Lung (tissue), 11 donors: ENCODE measurements at regions not wholly inside any gene's neighbourhood (a gene's known extent, or its start where the extent isn't known, plus 50 kb on each side); places are given as distances from the start of the nearest gene placed in this dataset.

ENCODE experiments used
- ATAC-seq: fragments of 200-7000 bp; cut with Tn5 transposase; one replicate; pipeline ENCODE4 v1.9.1; 2020; ENCODE audit warnings: moderate number of reproducible peaks; ENCODE audit not compliant: insufficient read depth, low FRiP score
- DNase-seq, 3 donors: peaks; one replicate each; pipeline ENCODE4 v3.0.0-alpha.2; 2013 to 2017
- H3K27ac ChIP-seq, 2 donors: one replicate each; pipeline ENCODE4 v1.5.1; 2013; ENCODE audit warnings: mild to moderate bottlenecking in 2 of 2, moderate library complexity in 2 of 2, control low read depth in 1 of 2, inconsistent platforms in 1 of 2, low read depth in 1 of 2, low read length in 1 of 2
- H3K27me3 ChIP-seq, 3 donors: one replicate each; pipeline ENCODE4 v1.5.1; 2013; ENCODE audit warnings: low read length in 2 of 3; ENCODE audit not compliant: control insufficient read depth in 3 of 3, insufficient read depth in 3 of 3
- H3K36me3 ChIP-seq, 4 donors: one replicate each; pipeline ENCODE4 v1.5.1; 2013; ENCODE audit warnings: low read length in 4 of 4, mild to moderate bottlenecking in 1 of 4, moderate library complexity in 1 of 4; ENCODE audit not compliant: control insufficient read depth in 4 of 4, insufficient read depth in 4 of 4
- H3K4me1 ChIP-seq, 5 donors: one replicate each; pipeline ENCODE4 v1.5.1; 2013; ENCODE audit warnings: low read length in 5 of 5, mild to moderate bottlenecking in 2 of 5, moderate library complexity in 1 of 5; ENCODE audit not compliant: control insufficient read depth in 5 of 5, insufficient read depth in 5 of 5
- H3K4me3 ChIP-seq: one replicate; pipeline ENCODE4 v1.5.1; 2013; ENCODE audit warnings: mild to moderate bottlenecking, control low read depth, moderate library complexity
- H3K9ac ChIP-seq, 2 donors: one replicate each; pipeline ENCODE4 v1.5.1; 2013; ENCODE audit warnings: low read length in 2 of 2, control low read depth in 1 of 2; ENCODE audit not compliant: insufficient read depth in 1 of 2
- H3K9me3 ChIP-seq, 4 donors: one replicate each; pipeline ENCODE4 v1.5.1; 2013; ENCODE audit warnings: low read length in 3 of 4, mild to moderate bottlenecking in 1 of 4, moderate library complexity in 1 of 4; ENCODE audit not compliant: control insufficient read depth in 4 of 4, insufficient read depth in 3 of 4
- WGBS, 2 donors: extraction: QIAGEN DNeasy Blood & Tissue Kit; methylation state at CpG; one replicate each; pipeline ENCODE4 v1.1.7; 2013; 5-methylcytosine and 5-hydroxymethylcytosine counted together
- TF ChIP-seq, protein P1 (sequence below): IDR thresholded peaks from 2 replicates; pipeline ENCODE4 v1.5.1; 2012; ENCODE audit warnings: mild to moderate bottlenecking; ENCODE audit errors: control extremely low read depth, extremely low read depth
- donor health status: control.
- donor health status: control.
- donor health status: Bipolar disorder and iron deficiency.
- donor health status: healthy.
- donor health status: DM: yes; HTN: yes; CAD: no.

DNA sequence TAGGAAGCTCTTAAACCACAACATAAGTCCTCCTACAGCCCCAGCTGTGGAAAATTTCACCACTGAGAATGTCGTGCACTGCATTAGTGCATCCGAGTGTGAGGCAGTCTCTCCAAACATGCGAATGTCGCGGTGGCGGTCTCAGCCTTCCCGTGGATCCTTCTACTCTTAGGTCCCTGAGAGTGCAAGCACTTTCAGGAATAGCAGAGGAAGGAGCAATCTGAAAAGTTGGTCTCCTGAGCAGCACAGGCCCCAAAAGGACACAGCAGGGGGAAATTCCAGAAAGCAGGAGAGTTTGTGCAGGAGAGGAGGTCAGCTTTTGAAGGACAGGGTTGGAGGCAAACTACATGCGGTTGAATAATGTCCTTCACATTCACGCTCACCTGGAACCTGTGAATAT, 440.5 kb upstream of the SMIM21 start:
- Histone ChIP-seq H3K36me3 (no peaks in the 10 kb centered on the region), H3K27me3 (peaks cover 0 to 6% (median 0%) of the 10 kb centered on the region in 3 donors), H3K4me3 (no peak overlapping the region), H3K9me3 (no peaks in the 10 kb centered on the region), H3K27ac (no peak overlapping the region), H3K4me1 (peaks cover 0 to 21% (median 0%) of the 10 kb centered on the region in 5 donors), H3K9ac (no peak overlapping the region)
- DNase-seq: no peak
- ATAC-seq: no peak
- 89 to 91% methylated on average over 9 of the region's 9 CpGs for WGBS, 2 donors
- TF ChIP-seq, protein P1, sequence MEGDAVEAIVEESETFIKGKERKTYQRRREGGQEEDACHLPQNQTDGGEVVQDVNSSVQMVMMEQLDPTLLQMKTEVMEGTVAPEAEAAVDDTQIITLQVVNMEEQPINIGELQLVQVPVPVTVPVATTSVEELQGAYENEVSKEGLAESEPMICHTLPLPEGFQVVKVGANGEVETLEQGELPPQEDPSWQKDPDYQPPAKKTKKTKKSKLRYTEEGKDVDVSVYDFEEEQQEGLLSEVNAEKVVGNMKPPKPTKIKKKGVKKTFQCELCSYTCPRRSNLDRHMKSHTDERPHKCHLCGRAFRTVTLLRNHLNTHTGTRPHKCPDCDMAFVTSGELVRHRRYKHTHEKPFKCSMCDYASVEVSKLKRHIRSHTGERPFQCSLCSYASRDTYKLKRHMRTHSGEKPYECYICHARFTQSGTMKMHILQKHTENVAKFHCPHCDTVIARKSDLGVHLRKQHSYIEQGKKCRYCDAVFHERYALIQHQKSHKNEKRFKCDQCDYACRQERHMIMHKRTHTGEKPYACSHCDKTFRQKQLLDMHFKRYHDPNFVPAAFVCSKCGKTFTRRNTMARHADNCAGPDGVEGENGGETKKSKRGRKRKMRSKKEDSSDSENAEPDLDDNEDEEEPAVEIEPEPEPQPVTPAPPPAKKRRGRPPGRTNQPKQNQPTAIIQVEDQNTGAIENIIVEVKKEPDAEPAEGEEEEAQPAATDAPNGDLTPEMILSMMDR: no peak

DNA sequence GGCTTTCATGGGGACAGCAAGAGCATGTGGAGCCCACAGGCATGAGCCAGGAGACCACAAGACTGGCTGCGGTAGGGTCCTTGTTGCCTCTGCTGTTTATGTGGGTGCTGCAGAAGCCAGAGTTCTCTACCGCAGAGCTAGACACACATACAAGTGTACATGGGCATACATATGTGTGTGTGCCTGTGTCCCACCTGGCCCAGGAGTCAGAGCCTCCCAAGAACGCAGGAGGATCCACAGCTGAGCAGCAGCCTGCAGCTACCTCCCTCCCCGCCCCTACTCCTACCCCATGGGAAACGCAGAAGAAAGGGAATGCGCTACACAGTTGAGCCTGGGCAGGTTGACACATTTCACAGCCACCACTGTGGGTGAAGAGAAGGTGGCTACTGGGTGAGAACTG, 438.1 kb upstream of the SMIM21 start:
- DNase-seq (no peak), ATAC-seq (no peak)
- Histone ChIP-seq H3K4me3 (no peak overlapping the region), H3K36me3 (no peaks in the 10 kb centered on the region), H3K4me1 (peaks cover 0 to 3% (median 0%) of the 10 kb centered on the region in 5 donors), H3K27me3 (peaks cover 0 to 6% (median 0%) of the 10 kb centered on the region in 3 donors), H3K9me3 (no peaks in the 10 kb centered on the region), H3K27ac (no peak overlapping the region), H3K9ac (no peak overlapping the region)
- WGBS, 2 donors: 86 to 95% methylated on average over 6 of the region's 6 CpGs
- TF ChIP-seq, protein P1: no peak

DNA sequence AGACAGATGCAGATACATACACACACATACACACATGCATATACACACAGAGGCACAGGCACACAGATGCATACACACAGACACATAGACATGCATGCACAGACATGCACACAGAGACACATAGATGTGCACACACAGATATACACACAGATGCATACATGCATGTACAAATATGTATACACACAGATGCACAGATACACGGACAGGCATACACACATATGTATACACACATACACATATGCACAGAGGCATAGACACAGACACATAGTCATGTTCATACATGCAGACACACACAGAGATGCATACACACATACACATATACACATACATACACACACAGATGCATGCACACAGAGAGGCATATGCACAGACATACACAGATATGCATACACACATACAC, 437.3 kb upstream of the SMIM21 start:
- H3K9me3 ChIP-seq: no peaks in the 10 kb centered on the region
- H3K27me3 ChIP-seq: peaks cover 0 to 6% (median 0%) of the 10 kb centered on the region in 3 donors
- WGBS, 2 donors: 88 to 93% methylated on average over 1 of the region's 1 CpG
- peaks cover 0 to 3% (median 0%) of the 10 kb centered on the region in 5 donors for H3K4me1 ChIP-seq
- H3K36me3 ChIP-seq: no peaks in the 10 kb centered on the region
- H3K27ac ChIP-seq: no peak overlapping the region
- no peak overlapping the region for H3K4me3 ChIP-seq
- no peak overlapping the region for H3K9ac ChIP-seq
- TF ChIP-seq, protein P1: no peak
- ATAC-seq (no peak), DNase-seq (no peak)

DNA sequence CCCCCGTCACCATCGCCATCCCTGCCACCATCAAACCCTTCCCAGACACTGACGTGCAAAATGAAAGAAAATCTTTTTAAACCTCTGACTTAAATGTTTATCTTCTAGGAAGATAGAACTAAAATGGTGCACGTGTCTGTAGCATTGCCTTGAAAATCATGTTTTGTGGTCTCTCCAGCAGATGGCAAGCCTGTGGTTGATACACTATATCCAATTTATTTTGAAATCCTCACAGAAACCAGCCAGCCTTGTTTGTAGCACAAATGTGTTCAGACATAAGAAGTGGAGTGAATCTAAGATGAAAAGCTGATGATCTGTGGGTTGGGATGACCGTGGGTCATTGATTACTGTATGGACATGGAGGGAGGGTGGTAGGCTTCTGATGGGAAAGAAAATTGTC, 436.2 kb upstream of the SMIM21 start:
- H3K27me3 ChIP-seq: peaks cover 0 to 6% (median 0%) of the 10 kb centered on the region in 3 donors
- ATAC-seq (no peak), DNase-seq (peak in 2 of 3 donors; percentile 41 to 59)
- no peak overlapping the region for H3K4me3 ChIP-seq
- no peak overlapping the region for H3K27ac ChIP-seq
- WGBS, 2 donors: 72 to 80% methylated on average over 5 of the region's 5 CpGs
- no peaks in the 10 kb centered on the region for H3K4me1 ChIP-seq
- H3K9ac ChIP-seq: no peak overlapping the region
- TF ChIP-seq, protein P1: no peak
- no peaks in the 10 kb centered on the region for H3K36me3 ChIP-seq
- no peaks in the 10 kb centered on the region for H3K9me3 ChIP-seq
